A172 (cell line): ENCODE measurements at regions not wholly inside any gene's neighbourhood (a gene's known extent, or its start where the extent isn't known, plus 50 kb on each side); places are given as distances from the start of the nearest gene placed in this dataset.
"Not testable (repeated sequence)": the region's sequence is repeated elsewhere in the genome, so short reads cannot be mapped to it uniquely, and the experiment has no call there.

ENCODE experiments used
- DNase-seq: peaks from one replicate; pipeline ENCODE4 v3.0.0-alpha.2; 2015; ENCODE audit warnings: low spot score

DNA sequence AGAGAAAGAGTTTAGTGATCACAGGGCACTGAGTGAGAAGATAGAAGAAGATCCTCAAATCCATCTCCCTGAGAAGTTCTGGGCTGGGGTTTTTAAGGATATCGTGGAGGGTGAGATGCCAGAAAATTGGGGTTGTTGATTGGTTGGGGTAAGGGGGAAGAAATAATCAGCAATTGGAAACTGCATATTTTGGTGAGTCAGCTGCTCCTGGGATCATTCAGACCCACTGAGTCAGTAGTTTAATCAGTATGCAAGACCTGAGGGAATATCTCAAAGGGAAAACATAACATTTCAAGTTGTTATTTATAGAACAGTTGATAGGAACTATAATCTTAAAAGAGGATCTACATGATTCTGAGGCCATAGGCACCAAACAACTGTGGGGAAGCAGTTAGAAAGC lies 183.4 kb downstream of the FCRL5 start:
- DNase-seq, result not testable (repeated sequence)

GRCh38 chr1:157368363-157368762 lies 184.0 kb downstream of the FCRL5 start:
- DNase-seq, result no peak

GRCh38 chr1:157367870-157368269 lies 184.4 kb downstream of the FCRL5 start:
- DNase-seq, result no peak

GRCh38 chr1:157367091-157367739 lies 185.1 kb downstream of the FCRL5 start:
- DNase-seq, result no peak

DNA sequence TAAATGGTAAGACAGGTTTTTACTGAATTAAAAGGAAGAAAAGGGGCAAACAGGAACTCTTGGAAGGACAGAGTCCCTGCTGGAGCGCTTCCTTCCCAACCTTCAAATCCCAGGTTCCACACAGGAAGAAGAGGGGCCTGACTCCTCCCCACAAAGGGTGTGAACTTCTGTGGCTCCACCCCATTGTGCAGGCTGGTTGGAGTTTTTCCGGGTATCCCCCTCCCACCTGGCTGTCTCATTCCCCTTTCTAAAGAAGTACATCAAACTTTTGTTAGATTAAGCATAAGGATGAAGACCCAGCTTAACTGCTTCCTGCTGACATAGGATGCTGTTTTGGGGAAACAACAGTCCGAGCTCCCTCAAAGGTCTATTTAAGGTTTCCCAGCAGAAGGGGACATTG lies 187.7 kb downstream of the FCRL5 start:
- no peak for DNase-seq

DNA sequence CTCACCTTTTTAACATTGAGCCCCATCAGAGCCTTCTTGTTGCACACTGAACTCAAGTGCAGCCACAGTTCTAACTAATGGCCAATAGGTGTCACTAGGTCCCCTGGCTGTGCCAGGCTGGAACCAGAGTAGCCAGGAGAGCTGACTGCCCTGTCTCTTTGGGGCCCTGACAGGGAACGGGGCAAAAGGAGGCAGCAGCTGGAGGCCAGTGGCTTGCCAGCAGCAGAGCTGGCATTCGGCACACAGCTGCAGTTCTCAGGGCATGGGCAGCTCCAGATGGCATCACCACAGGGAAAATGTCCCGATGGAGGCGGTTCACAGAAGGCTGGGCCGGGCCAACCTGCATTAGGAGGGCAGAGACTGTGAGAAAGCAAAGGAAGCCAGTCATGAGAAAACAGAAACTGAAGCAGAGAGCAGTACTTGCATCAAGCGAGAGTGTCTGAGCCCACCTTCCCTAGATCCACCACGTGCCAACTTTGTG lies 188.6 kb downstream of the FCRL5 start:
- peak; percentile 21 for DNase-seq

DNA sequence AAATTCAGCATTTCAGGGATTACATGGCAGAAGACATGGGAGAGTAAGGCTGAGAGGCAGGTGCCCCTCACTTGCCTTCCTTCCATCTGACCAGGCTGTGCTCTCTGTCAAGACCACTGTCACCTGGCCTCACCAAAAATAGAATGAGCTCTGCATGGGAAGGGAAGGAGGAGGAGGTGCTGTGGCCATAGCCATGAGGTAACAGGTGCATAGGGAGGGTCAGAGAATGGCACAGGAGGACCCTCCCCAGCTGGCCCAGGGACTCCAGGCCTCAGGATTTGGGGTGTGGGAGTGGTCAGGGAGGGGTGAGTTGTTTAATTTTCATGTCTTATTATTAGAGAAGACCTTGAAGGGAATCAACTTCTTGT lies 192.3 kb downstream of the FCRL5 start:
- DNase-seq, result no peak

DNA sequence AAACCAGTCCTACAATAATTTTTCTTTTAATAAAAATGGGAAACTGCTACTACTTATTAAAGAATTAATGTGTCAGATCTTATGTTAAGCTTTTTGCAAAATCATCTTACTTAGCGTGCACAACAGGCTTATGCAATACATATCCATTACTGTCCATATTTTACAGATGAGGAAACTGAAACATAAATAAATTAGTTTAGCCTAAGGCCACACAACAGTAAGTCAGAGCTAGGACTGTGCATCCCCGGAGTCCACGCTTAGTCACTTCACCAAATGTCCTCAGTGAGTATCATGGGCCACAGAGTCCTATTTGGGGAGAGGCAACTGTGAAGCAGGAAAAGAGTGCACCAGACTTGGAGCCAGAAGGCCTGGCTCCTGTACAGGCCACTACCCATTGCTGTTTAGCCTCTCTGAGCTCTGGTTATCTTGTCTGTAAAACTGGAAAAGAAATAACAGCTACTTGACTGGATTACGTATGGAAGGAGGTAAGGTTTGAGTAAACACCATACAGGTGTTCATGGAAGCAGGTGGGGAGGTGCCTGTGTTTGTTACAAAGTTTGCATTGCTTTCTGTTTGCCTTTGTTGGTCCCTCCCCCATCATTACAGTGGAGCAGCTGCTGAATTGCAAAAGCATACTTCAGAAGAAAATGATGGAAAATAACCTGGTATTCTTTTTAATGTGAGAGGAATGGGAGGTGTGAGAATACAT lies 192.8 kb downstream of the FCRL5 start:
- DNase-seq, result no peak

DNA sequence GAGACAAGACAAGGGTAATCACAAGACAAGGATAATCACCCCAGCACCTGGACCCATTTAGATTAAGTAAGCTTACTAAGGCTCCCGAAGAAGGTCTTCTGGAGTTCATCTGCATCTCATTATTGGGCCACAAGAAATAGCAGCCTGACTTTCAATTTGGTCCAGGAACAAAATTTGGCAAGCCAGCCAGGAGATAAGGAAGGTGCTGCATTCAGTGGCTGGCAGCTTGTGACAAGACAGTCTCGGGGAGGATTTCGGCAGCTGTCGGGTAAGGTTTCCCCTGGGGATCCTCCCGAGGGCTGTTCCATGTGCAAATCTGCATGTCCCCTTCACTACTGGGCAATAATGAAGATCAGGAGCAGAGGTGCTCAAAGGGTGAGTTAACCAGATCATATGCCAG lies 195.2 kb downstream of the FCRL5 start:
- no peak for DNase-seq

DNA sequence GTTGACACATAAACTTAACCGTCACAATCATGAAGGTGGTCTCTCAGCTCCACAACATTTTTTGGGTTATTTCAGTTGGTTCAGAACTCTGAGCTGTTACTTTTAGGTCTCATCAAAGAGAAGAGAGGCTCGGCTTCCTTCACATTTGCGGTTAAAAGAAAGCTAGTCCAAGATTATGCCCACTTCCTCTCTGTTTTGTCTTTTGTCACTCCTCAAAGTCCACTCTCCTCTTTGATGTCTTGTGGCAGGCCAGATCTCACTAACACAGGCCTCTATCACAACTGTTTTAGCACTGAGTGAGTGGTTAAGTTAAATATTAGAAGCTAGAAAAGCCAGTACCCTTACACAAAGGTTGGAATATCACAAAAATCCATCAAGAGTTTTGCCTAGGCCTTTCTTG lies 195.7 kb downstream of the FCRL5 start:
- DNase-seq, result no peak

GRCh38 chr1:157353546-157353945 lies 198.8 kb downstream of the FCRL5 start:
- no peak for DNase-seq

GRCh38 chr1:157352817-157353408 lies 199.4 kb downstream of the FCRL5 start:
- DNase-seq, result no peak

DNA sequence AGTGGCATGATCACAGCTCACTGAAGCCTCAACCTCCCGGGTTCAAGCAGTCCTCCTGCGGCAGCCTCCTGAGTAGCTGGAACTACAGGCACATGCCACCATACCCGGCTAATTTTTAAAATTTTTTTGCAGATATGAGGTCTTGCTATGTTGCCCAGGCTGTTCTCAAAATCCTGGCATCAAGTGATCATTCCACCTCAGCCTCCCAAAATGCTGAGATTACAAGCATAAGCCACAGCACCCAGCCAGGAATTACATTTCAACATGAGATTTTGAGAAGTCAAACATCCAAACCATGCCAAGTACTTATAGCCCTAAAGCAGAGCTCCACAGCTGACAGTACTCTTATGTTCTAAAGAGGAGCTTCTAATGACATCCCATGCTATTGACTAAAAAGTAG lies 200.1 kb downstream of the FCRL5 start:
- no peak for DNase-seq

DNA sequence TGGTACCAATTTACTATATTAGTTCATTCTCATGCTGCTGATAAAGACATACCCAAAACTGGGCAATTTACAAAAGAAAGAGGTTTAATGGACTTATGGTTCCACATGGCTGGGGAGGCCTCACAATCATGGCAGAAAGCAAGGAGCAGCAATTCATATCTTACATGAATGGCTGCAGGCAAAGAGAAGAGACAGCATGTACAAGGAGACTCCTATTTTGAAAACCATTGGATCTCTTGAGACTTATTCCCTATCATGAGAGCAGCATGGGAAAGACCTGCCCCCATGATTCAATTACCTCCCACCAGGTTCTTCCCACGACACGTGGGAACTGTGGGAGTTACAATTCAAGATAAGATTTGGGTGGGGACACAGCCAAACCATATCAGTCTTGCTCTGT lies 200.5 kb downstream of the FCRL5 start:
- DNase-seq, result not testable (repeated sequence)

DNA sequence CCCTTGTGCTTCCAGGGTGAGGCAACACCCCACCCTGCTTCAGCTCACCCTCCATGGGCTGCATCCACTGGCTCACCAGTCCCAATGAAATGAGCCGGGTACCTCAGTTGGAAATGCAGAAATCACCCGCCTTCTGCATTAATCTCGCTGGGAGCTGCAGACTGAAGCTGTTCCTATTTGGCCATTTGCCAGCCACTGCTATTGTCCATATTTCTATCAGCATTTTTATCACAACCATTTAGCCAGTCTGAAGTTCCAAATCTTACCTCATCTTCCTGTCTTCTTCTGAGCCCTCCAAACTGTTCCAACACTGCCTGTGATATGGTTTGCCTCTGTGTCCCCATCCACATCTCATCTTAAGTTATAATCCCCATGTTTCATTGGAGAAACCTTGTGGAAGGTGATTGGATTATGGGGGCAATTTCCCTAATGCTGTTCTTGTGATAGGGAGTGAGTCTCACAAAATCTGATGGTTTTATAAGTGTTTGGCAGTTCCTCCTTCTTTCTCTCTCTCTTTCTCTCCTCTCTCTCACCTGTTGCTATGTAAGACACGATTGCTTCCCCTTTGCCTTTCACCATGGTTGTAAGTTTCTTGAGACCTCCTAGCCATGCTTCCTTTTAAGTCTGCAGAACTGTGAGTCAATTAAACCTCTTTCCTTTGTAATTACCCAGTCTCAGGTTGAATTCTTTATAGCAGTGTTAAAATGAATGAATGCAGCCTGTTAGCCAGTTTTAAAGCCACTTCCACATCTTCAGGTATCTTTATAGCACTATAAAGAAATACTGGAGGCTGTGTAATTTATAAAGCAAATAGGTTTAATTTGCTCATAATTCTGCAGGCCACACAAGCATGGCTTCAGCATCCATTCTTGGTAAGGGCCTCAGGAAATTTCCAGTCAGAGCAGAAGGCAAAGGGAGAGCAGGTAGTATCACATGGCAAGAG lies 203.5 kb downstream of the FCRL5 start:
- DNase-seq, result no peak

DNA sequence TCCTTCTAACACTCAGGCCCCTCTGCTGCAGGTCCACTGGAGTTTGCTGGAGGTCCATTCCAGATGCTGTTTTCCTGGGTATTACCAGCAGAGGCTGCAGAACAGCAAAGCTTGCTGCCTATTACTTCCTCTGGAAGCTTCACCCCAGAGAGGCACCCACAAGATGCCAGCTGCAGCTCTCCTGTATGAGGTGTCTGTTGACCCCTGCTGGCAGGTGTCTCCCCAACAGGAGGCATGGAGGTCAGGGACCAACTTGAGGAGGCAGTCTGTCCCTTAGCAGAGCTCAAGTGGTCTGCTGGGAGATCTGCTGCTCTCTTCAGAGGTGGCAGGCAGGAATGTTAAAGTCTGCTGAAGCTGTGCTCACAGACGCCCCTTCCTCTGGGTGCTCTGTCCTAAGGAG lies 204.8 kb downstream of the FCRL5 start:
- no peak for DNase-seq

GRCh38 chr1:157337785-157338184 lies 199.6 kb upstream of the ETV3 start:
- not testable (repeated sequence) for DNase-seq

DNA sequence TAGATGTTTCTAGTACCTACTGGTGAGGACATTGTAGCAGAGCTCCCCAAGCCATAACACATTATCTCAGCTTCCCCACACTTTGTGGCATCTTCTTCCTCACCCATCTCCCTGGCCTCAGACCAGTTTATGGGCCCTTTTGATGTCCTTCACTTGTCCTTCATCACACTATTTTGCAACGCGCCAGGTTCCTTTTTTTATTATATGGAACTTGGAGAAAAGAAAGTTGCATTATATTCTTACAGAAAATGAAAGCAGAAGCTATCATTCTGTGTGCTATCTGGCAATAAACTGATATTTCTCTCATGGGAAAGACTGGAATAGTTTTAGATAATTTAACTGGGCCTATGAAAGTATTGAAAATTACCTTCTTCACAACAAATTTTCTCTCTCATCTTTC lies 196.9 kb upstream of the ETV3 start:
- DNase-seq, result no peak

DNA sequence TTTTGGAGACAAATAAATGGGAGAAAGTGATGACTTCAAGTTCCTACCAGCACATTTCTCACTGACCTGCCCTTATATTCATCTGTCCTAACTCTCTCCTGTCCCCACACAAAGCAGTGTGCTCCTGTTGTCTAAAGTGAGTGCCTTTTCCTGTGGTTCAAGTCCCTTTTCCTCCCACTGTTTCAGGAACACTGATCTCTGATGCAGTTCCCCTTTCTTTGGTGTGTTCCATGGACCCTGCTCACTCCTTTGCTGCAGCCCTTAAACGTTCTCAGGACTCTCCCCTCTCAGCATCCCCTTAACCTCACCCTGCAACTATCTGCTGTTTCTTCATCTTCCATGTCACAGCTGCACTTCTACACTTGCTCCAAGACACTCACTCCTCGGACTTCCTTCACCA lies 195.8 kb upstream of the ETV3 start:
- DNase-seq, result no peak

- not testable (repeated sequence) for DNase-seq
Observed at GRCh38 chr1:157330177-157330576, 192.0 kb upstream of the ETV3 start.

GRCh38 chr1:157328120-157328519 lies 189.9 kb upstream of the ETV3 start:
- not testable (repeated sequence) for DNase-seq
